ENCODE measurements at regions not wholly inside any gene's neighbourhood (a gene's known extent, or its start where the extent isn't known, plus 50 kb on each side); places are given as distances from the start of the nearest gene placed in this dataset.

DNA sequence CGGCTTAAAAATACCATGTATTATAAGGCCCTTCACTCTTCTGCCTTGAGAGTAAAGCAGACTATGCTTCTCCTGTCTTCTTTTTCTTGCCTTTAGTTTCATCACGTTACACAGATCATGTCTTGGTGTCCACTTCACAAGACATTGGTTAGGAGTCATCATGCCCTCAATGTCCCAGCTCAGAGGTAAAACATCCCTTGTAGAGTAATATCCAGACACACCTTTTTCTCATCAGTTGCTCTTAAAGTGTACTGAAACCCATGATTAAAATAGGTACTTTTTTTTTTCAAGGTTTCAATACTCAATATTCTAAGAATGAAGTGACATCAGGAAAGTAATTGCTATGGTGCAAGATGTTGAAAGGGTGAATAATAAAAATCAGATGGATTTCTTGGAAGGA is 267.8 kb downstream of the PMP22 start:
- DNase-seq (ENCODE audit: extremely low spot score in 2 of 2): no peak
- Histone ChIP-seq H3K36me3 (no peaks in the 10 kb centered on the region), H3K27ac (no peak overlapping the region), H3K27me3 (no peaks in the 10 kb centered on the region), H3K4me1 (no peaks in the 10 kb centered on the region), H3K9me3 (no peaks in the 10 kb centered on the region), H3K4me3 (no peak overlapping the region)
- intact Hi-C loops (cut with DNase I): no loop called here
- no peak for TF ChIP-seq POLR2AphosphoS5 (IDR thresholded peaks at IDR 0.05; ENCODE audit: insufficient read depth in 1 of 2, low read depth in 1 of 2)
- no peak for TF ChIP-seq POLR2A (IDR thresholded peaks at IDR 0.05)
- TF ChIP-seq, protein P1, sequence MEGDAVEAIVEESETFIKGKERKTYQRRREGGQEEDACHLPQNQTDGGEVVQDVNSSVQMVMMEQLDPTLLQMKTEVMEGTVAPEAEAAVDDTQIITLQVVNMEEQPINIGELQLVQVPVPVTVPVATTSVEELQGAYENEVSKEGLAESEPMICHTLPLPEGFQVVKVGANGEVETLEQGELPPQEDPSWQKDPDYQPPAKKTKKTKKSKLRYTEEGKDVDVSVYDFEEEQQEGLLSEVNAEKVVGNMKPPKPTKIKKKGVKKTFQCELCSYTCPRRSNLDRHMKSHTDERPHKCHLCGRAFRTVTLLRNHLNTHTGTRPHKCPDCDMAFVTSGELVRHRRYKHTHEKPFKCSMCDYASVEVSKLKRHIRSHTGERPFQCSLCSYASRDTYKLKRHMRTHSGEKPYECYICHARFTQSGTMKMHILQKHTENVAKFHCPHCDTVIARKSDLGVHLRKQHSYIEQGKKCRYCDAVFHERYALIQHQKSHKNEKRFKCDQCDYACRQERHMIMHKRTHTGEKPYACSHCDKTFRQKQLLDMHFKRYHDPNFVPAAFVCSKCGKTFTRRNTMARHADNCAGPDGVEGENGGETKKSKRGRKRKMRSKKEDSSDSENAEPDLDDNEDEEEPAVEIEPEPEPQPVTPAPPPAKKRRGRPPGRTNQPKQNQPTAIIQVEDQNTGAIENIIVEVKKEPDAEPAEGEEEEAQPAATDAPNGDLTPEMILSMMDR (IDR thresholded peaks at IDR 0.05): no peak

DNA sequence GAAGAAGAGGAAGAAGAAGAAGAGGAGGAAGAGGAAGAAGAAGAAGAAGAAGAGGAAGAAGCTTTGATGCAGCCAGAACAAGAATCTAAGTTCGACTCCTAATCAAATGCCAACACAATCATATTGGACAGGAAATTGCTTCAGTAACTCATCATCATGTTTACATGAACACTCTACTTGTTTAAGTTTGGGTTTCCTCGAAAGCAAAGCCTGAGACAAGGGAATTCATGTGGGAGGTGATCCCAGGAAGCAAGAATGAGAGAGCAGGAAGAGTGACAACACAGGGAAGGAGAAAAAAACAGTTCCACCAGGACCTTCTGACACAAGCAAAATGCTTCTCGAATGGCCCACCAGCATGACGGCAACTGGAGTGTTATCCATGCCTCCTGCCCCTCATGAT is 279.0 kb downstream of the PMP22 start:
- Histone ChIP-seq H3K27ac (no peak overlapping the region), H3K9me3 (no peaks in the 10 kb centered on the region), H3K4me1 (no peaks in the 10 kb centered on the region), H3K4me3 (no peak overlapping the region), H3K27me3 (no peaks in the 10 kb centered on the region), H3K36me3 (no peaks in the 10 kb centered on the region)
- intact Hi-C loops (cut with DNase I): no loop called here
- TF ChIP-seq POLR2A (IDR thresholded peaks at IDR 0.05): no peak
- TF ChIP-seq, protein P1 (IDR thresholded peaks at IDR 0.05): no peak
- no peak for TF ChIP-seq POLR2AphosphoS5 (IDR thresholded peaks at IDR 0.05; ENCODE audit: insufficient read depth in 1 of 2, low read depth in 1 of 2)
- DNase-seq (ENCODE audit: extremely low spot score in 2 of 2): no peak

GRCh38 chr17:14972844-14973243 is 292.3 kb downstream of the PMP22 start:
- Histone ChIP-seq H3K27ac (no peak overlapping the region), H3K27me3 (no peaks in the 10 kb centered on the region), H3K4me3 (no peak overlapping the region), H3K9me3 (no peaks in the 10 kb centered on the region), H3K36me3 (no peaks in the 10 kb centered on the region), H3K4me1 (no peaks in the 10 kb centered on the region)
- intact Hi-C loops (cut with DNase I): no loop called here
- TF ChIP-seq POLR2A (IDR thresholded peaks at IDR 0.05) (no peak), POLR2AphosphoS5 (IDR thresholded peaks at IDR 0.05; ENCODE audit: insufficient read depth in 1 of 2, low read depth in 1 of 2) (no peak)
- TF ChIP-seq, protein P1 (IDR thresholded peaks at IDR 0.05): no peak
- no peak for DNase-seq (ENCODE audit: extremely low spot score in 2 of 2)

DNA sequence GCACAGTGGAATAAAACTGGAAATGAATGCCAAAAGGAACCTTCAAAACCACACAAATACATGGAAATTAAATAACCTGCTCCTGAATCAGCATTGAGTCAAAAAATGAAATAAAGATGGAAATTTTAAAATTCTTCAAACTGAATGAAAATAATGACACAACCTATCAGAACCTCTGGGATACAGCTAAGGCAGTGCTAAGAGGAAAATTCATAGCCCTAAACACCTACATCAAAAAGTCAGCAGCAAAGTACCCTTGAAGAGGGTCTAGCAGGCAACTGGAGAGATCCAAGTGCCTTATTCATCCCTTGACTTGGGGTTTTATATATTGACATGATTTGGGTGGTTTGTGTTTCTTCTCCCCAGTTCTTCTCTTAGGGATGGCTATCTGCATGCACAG is 294.1 kb downstream of the PMP22 start:
- Histone ChIP-seq H3K27ac (no peak overlapping the region), H3K4me3 (no peak overlapping the region), H3K9me3 (no peaks in the 10 kb centered on the region), H3K27me3 (no peaks in the 10 kb centered on the region), H3K36me3 (no peaks in the 10 kb centered on the region), H3K4me1 (no peaks in the 10 kb centered on the region)
- DNase-seq (ENCODE audit: extremely low spot score in 2 of 2): no peak
- intact Hi-C loops (cut with DNase I): no loop called here
- TF ChIP-seq, protein P1 (IDR thresholded peaks at IDR 0.05): no peak
- TF ChIP-seq POLR2AphosphoS5 (IDR thresholded peaks at IDR 0.05; ENCODE audit: insufficient read depth in 1 of 2, low read depth in 1 of 2): no peak
- no peak for TF ChIP-seq POLR2A (IDR thresholded peaks at IDR 0.05)

DNA sequence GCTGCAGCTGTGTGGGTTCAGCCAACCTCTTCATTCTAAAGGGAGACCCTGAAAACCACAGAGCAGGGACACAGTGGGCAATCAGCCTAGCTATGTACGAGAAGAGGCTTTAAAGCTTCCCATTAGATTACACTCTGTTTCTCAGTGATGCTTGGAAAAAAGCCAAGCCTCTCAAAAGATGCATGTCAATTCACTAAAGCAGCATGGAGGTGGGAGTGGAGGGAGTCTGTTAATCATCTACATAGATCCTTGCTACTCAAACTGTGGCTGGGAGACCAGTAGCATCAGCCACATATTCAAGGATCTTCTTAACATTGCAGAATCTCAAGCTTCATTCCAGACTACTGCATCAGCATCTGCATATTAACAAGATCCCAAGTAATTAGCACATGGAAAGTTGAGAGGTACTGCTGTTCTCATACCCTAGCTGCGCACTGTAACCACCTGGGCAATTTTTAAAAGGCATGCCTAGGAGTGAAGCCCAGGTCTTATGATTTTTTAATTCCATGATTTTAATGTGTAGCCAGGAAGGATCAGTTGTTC is 305.9 kb downstream of the PMP22 start:
- Histone ChIP-seq H3K4me3 (no peak overlapping the region), H3K27ac (no peak overlapping the region), H3K4me1 (no peaks in the 10 kb centered on the region), H3K36me3 (no peaks in the 10 kb centered on the region), H3K9me3 (no peaks in the 10 kb centered on the region), H3K27me3 (no peaks in the 10 kb centered on the region)
- no peak for DNase-seq (ENCODE audit: extremely low spot score in 2 of 2)
- intact Hi-C loops (cut with DNase I): no loop called here
- TF ChIP-seq POLR2A (IDR thresholded peaks at IDR 0.05): no peak
- TF ChIP-seq POLR2AphosphoS5 (IDR thresholded peaks at IDR 0.05; ENCODE audit: insufficient read depth in 1 of 2, low read depth in 1 of 2): no peak
- TF ChIP-seq, protein P1 (IDR thresholded peaks at IDR 0.05): no peak
